ENCODE measurements at regions not wholly inside any gene's neighbourhood (a gene's known extent, or its start where the extent isn't known, plus 50 kb on each side); places are given as distances from the start of the nearest gene placed in this dataset.
A peak's percentile ranks its signal among the peaks of the same experiment; 100 is the strongest.
"Not testable (repeated sequence)": the region's sequence is repeated elsewhere in the genome, so short reads cannot be mapped to it uniquely, and the experiment has no call there.

- DNase-seq (ENCODE audit: low read depth in 2 of 2): not testable (repeated sequence)
Measured at GRCh38 chr20:25813511-25813910, 116.9 kb upstream of the ZNF337 start.

- not testable (repeated sequence) for DNase-seq (ENCODE audit: low read depth in 2 of 2)
Measured at GRCh38 chr20:25798174-25798993, 101.7 kb upstream of the ZNF337 start.

- not testable (repeated sequence) for DNase-seq (ENCODE audit: low read depth in 2 of 2)
Measured at GRCh38 chr20:25797062-25797461, 100.4 kb upstream of the ZNF337 start.

- not testable (repeated sequence) for DNase-seq (ENCODE audit: low read depth in 2 of 2)
Measured at GRCh38 chr20:25777241-25777640, 80.6 kb upstream of the ZNF337 start.

- not testable (repeated sequence) for DNase-seq (ENCODE audit: low read depth in 2 of 2)
Measured at GRCh38 chr20:25774711-25775110, 78.1 kb upstream of the ZNF337 start.

GRCh38 chr20:25774203-25774602, 77.5 kb upstream of the ZNF337 start:
- DNase-seq (ENCODE audit: low read depth in 2 of 2): not testable (repeated sequence)

GRCh38 chr20:25772437-25772836, 75.8 kb upstream of the ZNF337 start:
- DNase-seq (ENCODE audit: low read depth in 2 of 2): not testable (repeated sequence)

- not testable (repeated sequence) for DNase-seq (ENCODE audit: low read depth in 2 of 2)
Measured at GRCh38 chr20:25771818-25772217, 75.2 kb upstream of the ZNF337 start.

DNA sequence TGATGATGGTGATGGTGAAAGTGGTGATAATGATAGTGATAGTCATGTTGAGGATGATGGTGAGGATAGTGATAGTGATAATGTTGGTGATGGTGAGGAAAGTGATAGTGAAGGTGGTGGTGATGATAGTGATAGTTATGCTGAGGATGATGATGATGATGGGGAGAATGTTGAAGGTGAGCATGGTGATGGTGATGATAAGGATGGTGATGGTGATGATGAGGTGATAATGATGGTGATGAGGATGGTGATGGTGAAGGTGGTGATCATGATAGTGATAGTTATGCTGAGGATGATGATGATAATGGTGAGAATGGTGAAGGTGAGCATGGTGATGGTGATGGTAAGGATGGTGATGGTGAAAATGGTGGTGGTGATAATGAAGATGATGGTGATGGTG, 64.9 kb upstream of the ZNF337 start:
- no peak for DNase-seq (ENCODE audit: low read depth in 2 of 2)

- DNase-seq (ENCODE audit: low read depth in 2 of 2): not testable (repeated sequence)
Measured at GRCh38 chr20:25761046-25761445, 64.4 kb upstream of the ZNF337 start.

DNA sequence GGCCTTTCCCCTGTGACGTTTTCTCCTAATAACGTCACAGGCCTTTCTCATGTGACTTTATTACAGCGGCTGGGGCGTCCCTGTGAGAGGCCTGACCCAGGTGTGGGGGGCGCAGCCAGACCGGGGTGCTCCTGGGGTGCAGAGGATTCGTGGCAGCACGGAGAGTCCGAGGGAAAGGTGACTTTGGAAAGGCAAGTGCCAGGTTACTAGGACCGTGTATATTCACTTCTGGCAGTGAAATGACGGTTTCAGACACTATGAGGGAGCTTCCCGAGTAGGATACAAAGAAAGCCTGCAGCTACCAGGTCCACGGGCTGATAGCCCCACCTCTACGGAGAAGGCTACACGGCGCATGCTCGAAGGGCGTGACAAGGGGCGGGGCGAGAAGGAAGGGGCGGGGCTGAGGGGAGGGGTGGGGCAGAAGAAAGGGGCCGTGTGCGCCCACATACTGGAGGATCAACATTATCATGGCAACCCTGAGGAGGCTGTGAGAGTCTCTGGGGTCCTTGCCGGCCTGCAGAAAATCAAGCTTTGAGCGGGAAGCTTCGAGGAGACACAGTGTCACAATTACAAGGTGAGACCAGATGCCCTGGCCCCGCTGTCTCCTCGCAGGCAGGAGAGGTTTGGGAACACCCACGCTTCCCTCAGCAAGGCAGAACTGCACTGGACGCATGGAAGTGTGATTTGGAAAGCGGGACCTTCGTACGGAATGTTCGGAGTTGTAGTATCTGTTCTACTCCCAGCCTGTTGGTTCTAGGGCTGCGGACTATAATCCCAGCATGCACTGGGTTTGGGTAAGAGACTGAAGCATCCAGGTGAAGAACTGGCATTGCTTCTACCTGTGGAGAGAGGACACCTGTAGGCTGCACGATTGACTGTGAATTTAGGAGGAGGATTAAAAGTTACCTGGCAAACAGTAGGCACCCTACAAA, 54.4 kb upstream of the ZNF337 start:
- peak in 1 of 2 donors; percentile 42 for DNase-seq (ENCODE audit: low read depth in 2 of 2)

GRCh38 chr20:25750220-25750764, 53.6 kb upstream of the ZNF337 start:
- DNase-seq (ENCODE audit: low read depth in 2 of 2): no peak

GRCh38 chr20:25749649-25750048, 53.0 kb upstream of the ZNF337 start:
- no peak for DNase-seq (ENCODE audit: low read depth in 2 of 2)
